ENCODE measurements at regions not wholly inside any gene's neighbourhood (a gene's known extent, or its start where the extent isn't known, plus 50 kb on each side); places are given as distances from the start of the nearest gene placed in this dataset.

DNA sequence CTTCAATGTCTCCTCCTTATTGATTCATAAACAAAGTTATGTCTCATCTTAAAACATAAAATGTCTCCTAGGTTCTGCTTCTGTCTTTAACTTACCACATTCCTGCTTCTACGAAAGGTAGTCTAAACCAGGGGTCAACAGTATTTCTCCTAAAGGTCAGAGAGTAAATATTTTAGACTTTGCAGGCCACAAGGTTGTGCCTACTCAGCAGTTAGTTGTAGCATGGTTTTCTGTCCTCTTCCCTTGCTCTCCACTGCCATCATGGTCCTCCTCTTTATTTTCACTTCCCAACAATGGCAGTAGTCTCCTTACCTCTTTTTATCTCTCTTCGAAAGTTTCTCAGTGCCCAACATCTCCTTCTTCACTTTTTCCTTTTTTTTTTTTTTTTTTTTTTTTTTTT, 68.3 kb upstream of the LRP1B start:
- no peak overlapping the region for H3K4me3 Mint-ChIP-seq
- H3K27ac Mint-ChIP-seq = no peak overlapping the region

GRCh38 chr2:142190805-142191204, 60.0 kb upstream of the LRP1B start:
- no peak overlapping the region for H3K4me3 ChIP-seq (ENCODE audit: low read depth, low read length)
- Mint-ChIP-seq H3K36me3 (no peaks in the 10 kb centered on the region), H3K27me3 (no peaks in the 10 kb centered on the region), H3K27ac (no peak overlapping the region), H3K4me1 (no peaks in the 10 kb centered on the region), H3K4me3 (no peak overlapping the region), H3K9me3 (peaks cover 2 to 9% (median 4%) of the 10 kb centered on the region in 7 donors)
- DNase-seq (no peak), ATAC-seq (ENCODE audit: low read depth in 2 of 2) (no peak)
- no peaks in the 10 kb centered on the region for H3K36me3 ChIP-seq (ENCODE audit: control insufficient read depth, insufficient read depth, low read length)
- H3K27ac ChIP-seq (ENCODE audit: insufficient read depth, low read length, poor library complexity, severe bottlenecking) = no peak overlapping the region
- no peaks in the 10 kb centered on the region for H3K27me3 ChIP-seq (ENCODE audit: control insufficient read depth, insufficient read depth, low read length)
- peaks cover 0 to 3% of the 10 kb centered on the region in 2 experiments for H3K9me3 ChIP-seq (ENCODE audit: control insufficient read depth in 2 of 2, low read length in 2 of 2)
- H3K4me1 ChIP-seq (ENCODE audit: control insufficient read depth, insufficient read depth, low read length, poor library complexity, severe bottlenecking) = no peaks in the 10 kb centered on the region

More for the DNA sequence above, 68.3 kb upstream of the LRP1B start:
- Histone ChIP-seq H3K4me3 (ENCODE audit: low read depth, low read length) (no peak overlapping the region), H3K27me3 (ENCODE audit: control insufficient read depth, insufficient read depth, low read length) (no peaks in the 10 kb centered on the region), H3K27ac (ENCODE audit: insufficient read depth, low read length, poor library complexity, severe bottlenecking) (no peak overlapping the region), H3K9me3 (ENCODE audit: control insufficient read depth in 2 of 2, low read length in 2 of 2) (no peaks in the 10 kb centered on the region), H3K4me1 (ENCODE audit: control insufficient read depth, insufficient read depth, low read length, poor library complexity, severe bottlenecking) (no peaks in the 10 kb centered on the region), H3K36me3 (ENCODE audit: control insufficient read depth, insufficient read depth, low read length) (no peaks in the 10 kb centered on the region)
- DNase-seq (no peak), ATAC-seq (ENCODE audit: low read depth in 2 of 2) (no peak)
- Mint-ChIP-seq H3K27me3 (no peaks in the 10 kb centered on the region), H3K9me3 (peaks cover 2 to 27% (median 10%) of the 10 kb centered on the region in 7 donors), H3K36me3 (no peaks in the 10 kb centered on the region), H3K4me1 (peaks cover 0 to 5% (median 0%) of the 10 kb centered on the region in 4 donors)

- Mint-ChIP-seq H3K4me3 (no peak overlapping the region), H3K27ac (no peak overlapping the region)
Measured at GRCh38 chr2:142189501-142189900, 58.7 kb upstream of the LRP1B start.

GRCh38 chr2:142188562-142188961, 57.7 kb upstream of the LRP1B start:
- ATAC-seq (ENCODE audit: low read depth in 2 of 2) (no peak), DNase-seq (no peak)
- H3K4me1 Mint-ChIP-seq = no peaks in the 10 kb centered on the region
- no peak overlapping the region for H3K27ac ChIP-seq (ENCODE audit: insufficient read depth, low read length, poor library complexity, severe bottlenecking)
- H3K9me3 Mint-ChIP-seq = peaks cover 2 to 9% (median 3%) of the 10 kb centered on the region in 7 donors
- H3K4me3 ChIP-seq (ENCODE audit: low read depth, low read length) = no peak overlapping the region
- H3K9me3 ChIP-seq (ENCODE audit: control insufficient read depth in 2 of 2, low read length in 2 of 2) = peaks cover 0 to 4% of the 10 kb centered on the region in 2 experiments
- no peaks in the 10 kb centered on the region for H3K36me3 Mint-ChIP-seq
- no peaks in the 10 kb centered on the region for H3K4me1 ChIP-seq (ENCODE audit: control insufficient read depth, insufficient read depth, low read length, poor library complexity, severe bottlenecking)
- no peak overlapping the region for H3K27ac Mint-ChIP-seq
- no peaks in the 10 kb centered on the region for H3K27me3 ChIP-seq (ENCODE audit: control insufficient read depth, insufficient read depth, low read length)
- no peak overlapping the region for H3K4me3 Mint-ChIP-seq
- H3K36me3 ChIP-seq (ENCODE audit: control insufficient read depth, insufficient read depth, low read length) = no peaks in the 10 kb centered on the region
- no peaks in the 10 kb centered on the region for H3K27me3 Mint-ChIP-seq

More at GRCh38 chr2:142189501-142189900, 58.7 kb upstream of the LRP1B start:
- H3K9me3 ChIP-seq (ENCODE audit: control insufficient read depth in 2 of 2, low read length in 2 of 2) = peaks cover 0 to 4% of the 10 kb centered on the region in 2 experiments
- ATAC-seq (ENCODE audit: low read depth in 2 of 2) (no peak), DNase-seq (no peak)
- H3K4me1 ChIP-seq (ENCODE audit: control insufficient read depth, insufficient read depth, low read length, poor library complexity, severe bottlenecking) = no peaks in the 10 kb centered on the region
- no peaks in the 10 kb centered on the region for H3K27me3 ChIP-seq (ENCODE audit: control insufficient read depth, insufficient read depth, low read length)
- Mint-ChIP-seq H3K4me1 (no peaks in the 10 kb centered on the region), H3K36me3 (no peaks in the 10 kb centered on the region), H3K9me3 (peaks cover 2 to 9% (median 3%) of the 10 kb centered on the region in 7 donors), H3K27me3 (no peaks in the 10 kb centered on the region)
- no peak overlapping the region for H3K27ac ChIP-seq (ENCODE audit: insufficient read depth, low read length, poor library complexity, severe bottlenecking)
- H3K36me3 ChIP-seq (ENCODE audit: control insufficient read depth, insufficient read depth, low read length) = no peaks in the 10 kb centered on the region
- H3K4me3 ChIP-seq (ENCODE audit: low read depth, low read length) = no peak overlapping the region

DNA sequence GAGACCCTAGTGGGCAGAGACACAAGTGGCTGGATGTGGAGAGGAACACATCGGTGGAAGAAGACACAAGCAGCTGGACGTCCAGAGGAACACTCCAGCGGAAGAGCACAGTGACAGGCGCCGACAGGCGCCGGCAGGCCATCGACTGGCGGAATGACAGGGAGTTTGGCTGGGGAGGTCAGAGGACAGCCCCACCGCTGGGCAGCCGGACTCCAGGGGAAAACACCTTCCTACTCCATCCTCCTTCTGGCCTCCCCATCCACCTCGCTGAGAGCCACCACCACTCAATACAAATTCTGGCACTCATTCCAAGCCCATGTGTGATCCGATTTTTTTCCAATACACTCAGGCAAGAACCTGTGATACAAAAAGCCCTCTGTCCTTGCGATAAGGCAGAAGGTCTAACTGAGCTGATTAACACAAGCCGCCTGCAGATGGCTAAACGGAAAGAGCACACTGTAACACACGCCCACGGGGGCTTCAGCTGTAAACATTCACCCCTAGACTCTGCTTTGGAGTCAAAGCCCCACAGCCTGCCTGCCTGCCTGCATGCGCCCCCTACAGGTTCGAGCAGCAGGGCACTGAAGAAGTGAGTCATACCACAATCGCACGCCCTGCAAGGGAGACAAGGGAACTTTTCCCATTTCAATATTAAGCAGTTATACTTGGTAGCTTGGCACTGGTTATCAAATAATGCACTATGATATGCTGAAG, 50.2 kb upstream of the LRP1B start:
- Histone ChIP-seq H3K4me3 (ENCODE audit: low read depth, low read length) (no peak overlapping the region), H3K36me3 (ENCODE audit: control insufficient read depth, insufficient read depth, low read length) (no peaks in the 10 kb centered on the region), H3K27ac (ENCODE audit: insufficient read depth, low read length, poor library complexity, severe bottlenecking) (no peak overlapping the region), H3K4me1 (ENCODE audit: control insufficient read depth, insufficient read depth, low read length, poor library complexity, severe bottlenecking) (no peaks in the 10 kb centered on the region), H3K27me3 (ENCODE audit: control insufficient read depth, insufficient read depth, low read length) (no peaks in the 10 kb centered on the region), H3K9me3 (ENCODE audit: control insufficient read depth in 2 of 2, low read length in 2 of 2) (peaks cover 0 to 2% of the 10 kb centered on the region in 2 experiments)
- ATAC-seq (ENCODE audit: low read depth in 2 of 2) = no peak
- no peaks in the 10 kb centered on the region for H3K4me1 Mint-ChIP-seq
- no peak overlapping the region for H3K27ac Mint-ChIP-seq
- H3K27me3 Mint-ChIP-seq = no peaks in the 10 kb centered on the region
- peaks cover 3 to 23% (median 6%) of the 10 kb centered on the region in 7 donors for H3K9me3 Mint-ChIP-seq
- no peak overlapping the region for H3K4me3 Mint-ChIP-seq
- DNase-seq = no peak
- no peaks in the 10 kb centered on the region for H3K36me3 Mint-ChIP-seq

Measured in CD4-positive, CD25-positive, alpha-beta regulatory T cell (primary cell).